ENCODE measurements at regions not wholly inside any gene's neighbourhood (a gene's known extent, or its start where the extent isn't known, plus 50 kb on each side); places are given as distances from the start of the nearest gene placed in this dataset.

- ATAC-seq (ENCODE audit: insufficient read depth, low read depth) = no peak
- H4K20me1 ChIP-seq (ENCODE audit: insufficient read depth, low read length) = no peaks in the 10 kb centered on the region
- no peaks in the 10 kb centered on the region for H3K27me3 ChIP-seq (ENCODE audit: insufficient read depth, low read length, poor library complexity)
- H3K27ac ChIP-seq (ENCODE audit: low read length) = no peak overlapping the region
- no peaks in the 10 kb centered on the region for H3K9me3 ChIP-seq (ENCODE audit: insufficient read depth, low read length, severe bottlenecking)
- no peak overlapping the region for H3K4me2 ChIP-seq (ENCODE audit: insufficient read depth, low read length)
- H3K4me1 ChIP-seq (ENCODE audit: insufficient read depth, low read length) = no peaks in the 10 kb centered on the region
- no peaks in the 10 kb centered on the region for H3K36me3 ChIP-seq (ENCODE audit: insufficient read depth, low read length)
- H3K4me3 ChIP-seq (ENCODE audit: low read depth in 1 of 2, low read length in 2 of 2) = no peak overlapping the region
- DNase-seq = no peak
- no peaks in the 10 kb centered on the region for H3K79me2 ChIP-seq (ENCODE audit: insufficient read depth, low read length)
- H2AFZ ChIP-seq (ENCODE audit: low read depth, low read length) = no peak overlapping the region
- TF ChIP-seq CTCF (IDR thresholded peaks at IDR 0.05; ENCODE audit: borderline replicate concordance, extremely low read depth, low read length, poor library complexity, severe bottlenecking) (no peak), EZH2 (IDR thresholded peaks at IDR 0.05; ENCODE audit: borderline replicate concordance, low read depth, low read length, severe bottlenecking) (no peak)
- H3K9ac ChIP-seq (ENCODE audit: low read depth, low read length) = no peak overlapping the region
Observed at GRCh38 chr4:181593703-181594102, 649.5 kb upstream of the TENM3 start.

- Histone ChIP-seq H3K4me3 (ENCODE audit: low read depth in 1 of 2, low read length in 2 of 2) (no peak overlapping the region), H3K4me1 (ENCODE audit: insufficient read depth, low read length) (no peaks in the 10 kb centered on the region), H3K9me3 (ENCODE audit: insufficient read depth, low read length, severe bottlenecking) (no peaks in the 10 kb centered on the region), H2AFZ (ENCODE audit: low read depth, low read length) (no peak overlapping the region), H3K27ac (ENCODE audit: low read length) (no peak overlapping the region), H3K4me2 (ENCODE audit: insufficient read depth, low read length) (no peak overlapping the region), H3K79me2 (ENCODE audit: insufficient read depth, low read length) (no peaks in the 10 kb centered on the region), H4K20me1 (ENCODE audit: insufficient read depth, low read length) (no peaks in the 10 kb centered on the region), H3K27me3 (ENCODE audit: insufficient read depth, low read length, poor library complexity) (no peaks in the 10 kb centered on the region), H3K9ac (ENCODE audit: low read depth, low read length) (no peak overlapping the region), H3K36me3 (ENCODE audit: insufficient read depth, low read length) (no peaks in the 10 kb centered on the region)
- TF ChIP-seq EZH2 (IDR thresholded peaks at IDR 0.05; ENCODE audit: borderline replicate concordance, low read depth, low read length, severe bottlenecking) = no peak
- TF ChIP-seq CTCF (IDR thresholded peaks at IDR 0.05; ENCODE audit: borderline replicate concordance, extremely low read depth, low read length, poor library complexity, severe bottlenecking) = no peak
- ATAC-seq (ENCODE audit: insufficient read depth, low read depth) (no peak), DNase-seq (no peak)
Observed at GRCh38 chr4:181594188-181594587, 649.0 kb upstream of the TENM3 start.

GRCh38 chr4:181595716-181596115, 647.5 kb upstream of the TENM3 start:
- no peaks in the 10 kb centered on the region for H3K9me3 ChIP-seq (ENCODE audit: insufficient read depth, low read length, severe bottlenecking)
- no peak overlapping the region for H3K4me3 ChIP-seq (ENCODE audit: low read depth in 1 of 2, low read length in 2 of 2)
- H3K9ac ChIP-seq (ENCODE audit: low read depth, low read length) = no peak overlapping the region
- H3K27ac ChIP-seq (ENCODE audit: low read length) = no peak overlapping the region
- no peaks in the 10 kb centered on the region for H3K79me2 ChIP-seq (ENCODE audit: insufficient read depth, low read length)
- DNase-seq = no peak
- no peak overlapping the region for H3K4me2 ChIP-seq (ENCODE audit: insufficient read depth, low read length)
- H4K20me1 ChIP-seq (ENCODE audit: insufficient read depth, low read length) = no peaks in the 10 kb centered on the region
- H3K36me3 ChIP-seq (ENCODE audit: insufficient read depth, low read length) = no peaks in the 10 kb centered on the region
- no peaks in the 10 kb centered on the region for H3K4me1 ChIP-seq (ENCODE audit: insufficient read depth, low read length)
- no peaks in the 10 kb centered on the region for H3K27me3 ChIP-seq (ENCODE audit: insufficient read depth, low read length, poor library complexity)
- ATAC-seq (ENCODE audit: insufficient read depth, low read depth) = no peak
- no peak for TF ChIP-seq EZH2 (IDR thresholded peaks at IDR 0.05; ENCODE audit: borderline replicate concordance, low read depth, low read length, severe bottlenecking)
- TF ChIP-seq CTCF (IDR thresholded peaks at IDR 0.05; ENCODE audit: borderline replicate concordance, extremely low read depth, low read length, poor library complexity, severe bottlenecking) = no peak
- H2AFZ ChIP-seq (ENCODE audit: low read depth, low read length) = no peak overlapping the region

DNA sequence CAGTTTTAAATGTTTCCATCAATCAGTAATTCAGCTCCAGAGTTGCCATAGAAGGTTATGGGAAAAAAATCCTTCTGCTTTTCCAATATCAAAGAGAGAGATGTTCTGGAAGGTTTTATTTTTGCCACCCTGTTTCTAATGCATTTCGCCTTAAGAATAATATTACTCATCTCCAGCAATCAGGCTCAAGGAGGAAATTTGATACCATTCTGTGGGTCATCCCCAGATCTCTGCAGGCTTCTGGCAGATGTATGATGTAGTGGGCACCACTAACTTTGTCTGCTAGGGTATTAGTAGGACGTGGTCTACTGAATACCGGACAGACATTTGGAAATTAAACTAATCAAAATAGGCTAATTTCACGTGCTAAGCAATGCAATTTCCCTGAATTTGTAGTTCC, 645.4 kb upstream of the TENM3 start:
- ATAC-seq (ENCODE audit: insufficient read depth, low read depth) (no peak), DNase-seq (no peak)
- no peak overlapping the region for H3K27ac ChIP-seq (ENCODE audit: low read length)
- TF ChIP-seq EZH2 (IDR thresholded peaks at IDR 0.05; ENCODE audit: borderline replicate concordance, low read depth, low read length, severe bottlenecking) (no peak), CTCF (IDR thresholded peaks at IDR 0.05; ENCODE audit: borderline replicate concordance, extremely low read depth, low read length, poor library complexity, severe bottlenecking) (no peak)
- H3K36me3 ChIP-seq (ENCODE audit: insufficient read depth, low read length) = no peaks in the 10 kb centered on the region
- no peaks in the 10 kb centered on the region for H4K20me1 ChIP-seq (ENCODE audit: insufficient read depth, low read length)
- H3K9ac ChIP-seq (ENCODE audit: low read depth, low read length) = no peak overlapping the region
- no peaks in the 10 kb centered on the region for H3K4me1 ChIP-seq (ENCODE audit: insufficient read depth, low read length)
- no peaks in the 10 kb centered on the region for H3K79me2 ChIP-seq (ENCODE audit: insufficient read depth, low read length)
- no peak overlapping the region for H3K4me2 ChIP-seq (ENCODE audit: insufficient read depth, low read length)
- H2AFZ ChIP-seq (ENCODE audit: low read depth, low read length) = no peak overlapping the region
- no peaks in the 10 kb centered on the region for H3K9me3 ChIP-seq (ENCODE audit: insufficient read depth, low read length, severe bottlenecking)
- no peak overlapping the region for H3K4me3 ChIP-seq (ENCODE audit: low read depth in 1 of 2, low read length in 2 of 2)
- H3K27me3 ChIP-seq (ENCODE audit: insufficient read depth, low read length, poor library complexity) = no peaks in the 10 kb centered on the region
